GM12891 (cell line): ENCODE measurements at regions not wholly inside any gene's neighbourhood (a gene's known extent, or its start where the extent isn't known, plus 50 kb on each side); places are given as distances from the start of the nearest gene placed in this dataset.

ENCODE experiments used
- DNase-seq: peaks from one replicate; pipeline ENCODE4 v3.0.0; 2011; ENCODE audit warnings: low spot score; ENCODE audit not compliant: insufficient read length
- FAIRE-seq: peaks from 2 replicates; lab custom pipeline; 2011; peaks lifted over from hg19 to GRCh38; lab: Jason Lieb, UNC
- PAX5 ChIP-seq: IDR thresholded peaks from 2 replicates; pipeline ENCODE4 v1.6.1; 2011; ENCODE audit warnings: low read length, moderate library complexity, mild to moderate bottlenecking; ENCODE audit not compliant: insufficient read depth, severe bottlenecking
- POLR2A ChIP-seq: IDR thresholded peaks from 2 replicates; pipeline ENCODE4 v1.6.1; 2011; ENCODE audit warnings: low read depth, low read length, control low read depth
- POLR2AphosphoS5 ChIP-seq: IDR thresholded peaks from 2 replicates; pipeline ENCODE4 v1.6.1; 2011; ENCODE audit warnings: low read depth, low read length, control low read depth
- POU2F2 ChIP-seq: IDR thresholded peaks from 2 replicates; pipeline ENCODE4 v1.6.1; 2011; ENCODE audit warnings: low read depth, mild to moderate bottlenecking, control low read depth, low read length, moderate library complexity
- SPI1 ChIP-seq: IDR thresholded peaks from 2 replicates; pipeline ENCODE4 v1.6.1; 2011; ENCODE audit warnings: low read depth, low read length, control low read depth
- TAF1 ChIP-seq: IDR thresholded peaks from 2 replicates; pipeline ENCODE4 v1.6.1; 2011; ENCODE audit warnings: low read depth, low read length, control low read depth

- DNase-seq (no peak), FAIRE-seq (no peak)
- TF ChIP-seq POU2F2 (no peak), POLR2AphosphoS5 (no peak), SPI1 (no peak), PAX5 (no peak), TAF1 (no peak), POLR2A (no peak)
Measured at GRCh38 chr16:86977076-86977676, 340.0 kb downstream of the C16orf95 start.

GRCh38 chr16:86978445-86979030, 338.7 kb downstream of the C16orf95 start:
- no peak for TF ChIP-seq SPI1
- no peak for TF ChIP-seq TAF1
- no peak for TF ChIP-seq POLR2AphosphoS5
- TF ChIP-seq POU2F2: no peak
- no peak for TF ChIP-seq POLR2A
- no peak for TF ChIP-seq PAX5
- DNase-seq (no peak), FAIRE-seq (no peak)

GRCh38 chr16:86979061-86979460, 338.1 kb downstream of the C16orf95 start:
- TF ChIP-seq SPI1: no peak
- no peak for TF ChIP-seq POLR2A
- no peak for TF ChIP-seq POLR2AphosphoS5
- TF ChIP-seq PAX5: no peak
- no peak for TF ChIP-seq TAF1
- no peak for FAIRE-seq
- DNase-seq: no peak

DNA sequence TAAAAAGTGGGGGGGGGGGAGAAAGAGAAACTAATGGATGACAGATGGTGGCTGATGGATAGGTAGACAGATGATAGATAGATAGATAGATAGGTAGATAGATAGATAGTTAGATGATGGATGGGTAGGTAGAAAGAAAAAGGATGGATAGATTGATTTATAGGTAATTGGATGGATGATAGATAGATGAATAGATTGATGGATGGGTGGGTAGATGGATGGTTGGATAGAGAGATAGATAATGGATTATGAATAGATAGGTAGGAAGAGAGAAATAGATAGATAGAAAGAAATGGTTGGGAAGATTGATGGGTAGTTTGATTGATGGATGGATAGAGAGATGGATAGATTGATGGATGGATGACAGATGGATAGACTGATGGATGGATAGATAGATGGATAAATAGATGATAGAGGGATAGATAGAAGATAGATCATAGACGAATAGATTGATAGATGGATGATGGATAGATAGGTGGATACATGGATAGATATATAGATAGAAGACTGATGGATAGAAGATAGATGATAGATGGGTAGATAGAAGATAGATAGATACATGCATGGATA, 337.1 kb downstream of the C16orf95 start:
- DNase-seq (no peak), FAIRE-seq (no peak)
- TF ChIP-seq SPI1 (no peak), POLR2AphosphoS5 (no peak), PAX5 (no peak), POLR2A (no peak), POU2F2 (no peak), TAF1 (no peak)

DNA sequence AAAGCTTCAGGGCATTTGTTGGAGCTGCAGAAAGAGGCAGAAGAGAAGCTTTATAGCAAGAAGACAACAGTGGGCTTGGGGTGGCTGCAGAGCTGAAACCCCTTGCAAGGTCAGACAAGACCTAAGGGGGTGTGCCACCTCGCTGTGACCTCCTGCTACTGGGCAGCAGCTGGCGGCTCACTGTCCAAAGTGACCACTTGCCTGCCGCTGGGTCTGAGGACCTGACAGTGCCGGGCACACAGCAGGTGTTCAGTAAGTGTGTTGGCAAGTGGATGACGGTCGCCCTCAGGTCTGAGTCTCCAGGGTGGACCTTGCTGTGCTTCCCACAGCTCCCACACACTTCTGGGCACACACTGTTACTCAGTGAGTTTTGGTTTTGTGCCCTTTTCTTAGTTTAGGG, 336.5 kb downstream of the C16orf95 start:
- TF ChIP-seq PAX5: no peak
- TF ChIP-seq POLR2AphosphoS5: no peak
- TF ChIP-seq POLR2A: no peak
- no peak for TF ChIP-seq TAF1
- no peak for TF ChIP-seq SPI1
- TF ChIP-seq POU2F2: no peak
- FAIRE-seq: no peak
- no peak for DNase-seq

DNA sequence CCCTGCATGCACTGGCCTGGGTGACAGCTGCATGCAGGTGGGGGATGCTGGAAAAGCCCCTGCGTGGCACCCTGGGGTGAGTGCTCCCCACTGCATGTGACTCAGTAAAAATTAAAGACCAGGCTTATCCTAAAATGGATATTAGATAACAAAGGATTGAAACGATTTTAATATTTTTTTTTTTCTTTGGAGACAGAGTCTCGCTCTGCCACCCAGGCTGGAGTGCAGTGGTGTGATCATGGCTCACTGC, 334.9 kb downstream of the C16orf95 start:
- DNase-seq (no peak), FAIRE-seq (no peak)
- no peak for TF ChIP-seq POLR2AphosphoS5
- no peak for TF ChIP-seq POLR2A
- no peak for TF ChIP-seq TAF1
- no peak for TF ChIP-seq PAX5
- no peak for TF ChIP-seq SPI1
- no peak for TF ChIP-seq POU2F2

DNA sequence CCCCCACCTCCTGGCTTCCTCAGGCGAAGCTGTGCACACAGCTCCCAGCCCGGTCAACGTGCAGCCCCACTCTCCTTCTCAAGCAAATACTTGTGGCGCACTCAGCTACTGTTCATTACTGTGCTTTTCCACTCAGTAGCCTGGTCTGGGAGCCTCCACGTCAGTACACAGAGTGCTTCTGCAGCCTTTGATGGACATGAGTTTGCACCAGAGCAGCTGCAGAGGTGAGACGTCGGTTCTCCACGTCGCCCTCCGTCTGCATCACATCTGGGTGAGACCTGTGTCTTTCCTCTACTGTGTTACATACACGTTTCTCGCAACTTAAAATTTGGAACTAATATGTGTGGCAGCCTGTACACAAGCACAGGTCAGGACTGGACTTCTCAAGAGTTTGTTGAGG, 334.3 kb downstream of the C16orf95 start:
- TF ChIP-seq TAF1: no peak
- no peak for DNase-seq
- no peak for FAIRE-seq

- DNase-seq (no peak), FAIRE-seq (no peak)
Measured at GRCh38 chr16:86983621-86984020, 333.6 kb downstream of the C16orf95 start.

DNA sequence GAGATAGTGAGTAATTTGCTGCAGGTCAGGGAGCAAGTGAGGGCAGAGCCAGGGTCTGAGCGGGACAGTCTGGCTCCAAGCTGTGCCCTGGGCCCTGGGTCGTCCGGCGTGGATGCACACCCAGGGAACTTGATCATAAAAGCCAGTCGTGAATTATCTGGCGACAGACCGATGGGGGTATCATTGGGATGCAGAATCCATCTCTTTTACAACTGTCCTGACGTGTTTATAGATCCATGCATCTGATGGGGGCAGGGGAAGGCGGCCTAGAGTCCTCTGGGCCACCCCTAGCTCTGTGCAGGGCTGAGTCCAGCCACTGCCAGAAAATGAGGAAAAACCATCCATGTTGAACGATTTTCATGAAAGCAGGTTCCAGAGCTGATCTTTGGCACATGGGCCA, 332.8 kb downstream of the C16orf95 start:
- no peak for FAIRE-seq
- DNase-seq: no peak
- TF ChIP-seq PAX5 (no peak), POLR2A (no peak)

More at GRCh38 chr16:86983621-86984020, 333.6 kb downstream of the C16orf95 start:
- TF ChIP-seq PAX5 (no peak), POLR2AphosphoS5 (no peak), POLR2A (no peak), TAF1 (no peak), POU2F2 (no peak), SPI1 (no peak)

- no peak for TF ChIP-seq TAF1
- TF ChIP-seq POLR2AphosphoS5: no peak
- no peak for TF ChIP-seq PAX5
- no peak for TF ChIP-seq SPI1
- TF ChIP-seq POU2F2: no peak
- no peak for TF ChIP-seq POLR2A
- DNase-seq (no peak), FAIRE-seq (no peak)
Measured at GRCh38 chr16:86984991-86985647, 332.1 kb downstream of the C16orf95 start.
